ENCODE measurements at regions not wholly inside any gene's neighbourhood (a gene's known extent, or its start where the extent isn't known, plus 50 kb on each side); places are given as distances from the start of the nearest gene placed in this dataset.

DNA sequence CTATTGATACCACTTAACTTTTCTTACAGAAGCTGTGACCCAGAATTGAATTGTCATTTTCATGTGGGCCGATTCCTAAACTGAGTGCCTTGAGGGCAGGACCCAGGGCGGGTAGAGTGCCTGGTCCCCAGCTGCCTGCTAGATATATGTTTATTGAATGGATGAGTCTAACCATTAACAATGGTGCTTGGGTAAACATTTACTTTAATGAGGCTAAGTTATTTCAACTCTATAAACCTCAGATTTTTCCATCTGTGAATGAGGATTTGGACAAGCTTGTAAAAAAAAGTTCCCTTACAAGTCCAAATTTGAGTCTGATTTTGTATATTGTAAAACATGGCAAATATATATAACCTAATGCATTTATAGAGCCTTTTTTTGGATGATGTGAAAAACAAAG, 181.8 kb upstream of the ELL2 start:
- FAIRE-seq (peak; percentile 79), DNase-seq (no peak)
- H3K36me3 ChIP-seq (ENCODE audit: control insufficient read depth in 2 of 3, insufficient read depth in 3 of 3, low read length in 3 of 3), result no peaks in the 10 kb centered on the region
- H3K4me1 ChIP-seq (ENCODE audit: control insufficient read depth in 2 of 3, insufficient read depth in 2 of 3, low read depth in 1 of 3, low read length in 3 of 3), result no peaks in the 10 kb centered on the region
- H3K4me3 ChIP-seq (ENCODE audit: low read length in 3 of 3), result no peak overlapping the region
- no peaks in the 10 kb centered on the region for H3K27me3 ChIP-seq (ENCODE audit: control insufficient read depth, insufficient read depth, low read length)
- H3K27ac ChIP-seq (ENCODE audit: low read depth in 2 of 2, low read length in 2 of 2), result no peak overlapping the region
- TF ChIP-seq, protein P1, sequence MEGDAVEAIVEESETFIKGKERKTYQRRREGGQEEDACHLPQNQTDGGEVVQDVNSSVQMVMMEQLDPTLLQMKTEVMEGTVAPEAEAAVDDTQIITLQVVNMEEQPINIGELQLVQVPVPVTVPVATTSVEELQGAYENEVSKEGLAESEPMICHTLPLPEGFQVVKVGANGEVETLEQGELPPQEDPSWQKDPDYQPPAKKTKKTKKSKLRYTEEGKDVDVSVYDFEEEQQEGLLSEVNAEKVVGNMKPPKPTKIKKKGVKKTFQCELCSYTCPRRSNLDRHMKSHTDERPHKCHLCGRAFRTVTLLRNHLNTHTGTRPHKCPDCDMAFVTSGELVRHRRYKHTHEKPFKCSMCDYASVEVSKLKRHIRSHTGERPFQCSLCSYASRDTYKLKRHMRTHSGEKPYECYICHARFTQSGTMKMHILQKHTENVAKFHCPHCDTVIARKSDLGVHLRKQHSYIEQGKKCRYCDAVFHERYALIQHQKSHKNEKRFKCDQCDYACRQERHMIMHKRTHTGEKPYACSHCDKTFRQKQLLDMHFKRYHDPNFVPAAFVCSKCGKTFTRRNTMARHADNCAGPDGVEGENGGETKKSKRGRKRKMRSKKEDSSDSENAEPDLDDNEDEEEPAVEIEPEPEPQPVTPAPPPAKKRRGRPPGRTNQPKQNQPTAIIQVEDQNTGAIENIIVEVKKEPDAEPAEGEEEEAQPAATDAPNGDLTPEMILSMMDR (IDR thresholded peaks at IDR 0.05; ENCODE audit: borderline replicate concordance, extremely low read depth, insufficient read depth), result no peak
- intact Hi-C loops (cut with DNase I), result no loop called here
- H3K9me3 ChIP-seq (ENCODE audit: control insufficient read depth in 2 of 3, insufficient read depth in 1 of 3, low read length in 3 of 3), result no peaks in the 10 kb centered on the region
- no peak overlapping the region for H3K9ac ChIP-seq (ENCODE audit: low read length in 3 of 3)

DNA sequence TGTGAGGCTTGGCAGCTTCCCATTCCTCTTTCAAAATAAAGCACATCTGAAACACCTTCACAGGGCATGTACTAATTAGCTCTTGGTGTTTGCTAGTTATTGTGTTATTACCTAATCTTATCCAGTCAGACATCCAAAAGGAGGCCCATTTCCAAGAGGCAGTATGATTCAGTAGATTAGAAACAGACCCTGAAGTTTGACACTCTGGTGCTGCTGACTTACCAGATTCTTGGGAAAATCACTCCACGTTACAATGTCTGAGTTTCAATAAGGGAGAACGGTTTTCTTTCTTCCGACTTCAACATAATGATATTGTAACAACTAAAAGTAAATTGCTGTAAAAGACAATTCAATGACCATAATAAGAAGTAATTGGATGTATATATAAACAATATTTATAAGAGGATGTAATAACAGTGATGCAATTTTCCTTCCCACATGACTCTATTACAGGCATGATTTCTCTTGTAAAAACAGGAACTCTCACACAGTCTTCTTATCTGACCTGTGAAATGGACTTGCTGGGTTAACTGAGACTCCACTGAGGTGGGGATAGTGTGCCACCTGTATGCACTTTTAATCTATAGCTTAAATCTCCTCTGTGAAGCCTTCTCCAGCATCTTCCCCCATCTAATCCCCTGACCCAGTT, 181.3 kb upstream of the ELL2 start:
- Histone ChIP-seq H3K9me3 (ENCODE audit: control insufficient read depth in 2 of 3, insufficient read depth in 1 of 3, low read length in 3 of 3) (no peaks in the 10 kb centered on the region), H3K4me1 (ENCODE audit: control insufficient read depth in 2 of 3, insufficient read depth in 2 of 3, low read depth in 1 of 3, low read length in 3 of 3) (no peaks in the 10 kb centered on the region), H3K27ac (ENCODE audit: low read depth in 2 of 2, low read length in 2 of 2) (no peak overlapping the region), H3K36me3 (ENCODE audit: control insufficient read depth in 2 of 3, insufficient read depth in 3 of 3, low read length in 3 of 3) (no peaks in the 10 kb centered on the region), H3K9ac (ENCODE audit: low read length in 3 of 3) (no peak overlapping the region), H3K4me3 (ENCODE audit: low read length in 3 of 3) (no peak overlapping the region), H3K27me3 (ENCODE audit: control insufficient read depth, insufficient read depth, low read length) (no peaks in the 10 kb centered on the region)
- TF ChIP-seq, protein P1 (IDR thresholded peaks at IDR 0.05; ENCODE audit: borderline replicate concordance, extremely low read depth, insufficient read depth), result no peak
- FAIRE-seq (no peak), DNase-seq (no peak)
- intact Hi-C loops (cut with DNase I), result no loop called here

DNA sequence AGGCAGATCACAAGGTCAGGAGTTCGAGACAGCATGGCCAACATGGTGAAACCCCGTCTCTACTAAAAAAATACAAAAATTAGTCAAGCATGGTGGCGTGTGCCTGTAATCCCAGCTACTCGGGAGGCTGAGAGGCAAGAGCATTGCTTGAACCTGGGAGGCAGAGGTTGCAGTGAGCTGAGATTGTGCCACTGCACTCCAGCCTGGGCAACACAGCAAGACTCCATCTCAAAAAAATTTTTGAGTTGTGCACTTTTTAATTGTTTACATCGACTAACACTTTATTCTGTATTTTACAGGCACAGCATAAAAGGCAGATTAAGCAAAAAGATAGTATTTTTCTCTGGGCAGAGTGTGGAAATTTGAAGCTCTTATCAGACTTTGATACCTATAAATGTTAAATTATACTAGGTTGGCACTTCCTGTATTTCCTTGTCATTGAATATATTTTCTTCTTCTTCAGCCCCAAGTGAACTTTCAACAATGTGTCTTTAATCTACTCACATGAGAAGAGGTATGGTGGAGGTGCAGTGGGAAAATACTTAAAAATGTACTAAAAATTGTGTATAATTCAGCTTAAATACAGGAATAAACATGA, 180.6 kb upstream of the ELL2 start:
- FAIRE-seq, result no peak
- no peak overlapping the region for H3K27ac ChIP-seq (ENCODE audit: low read depth in 2 of 2, low read length in 2 of 2)

More for the DNA sequence above, 180.6 kb upstream of the ELL2 start:
- TF ChIP-seq, protein P1 (IDR thresholded peaks at IDR 0.05; ENCODE audit: borderline replicate concordance, extremely low read depth, insufficient read depth), result no peak
- intact Hi-C loops (cut with DNase I), result no loop called here
- H3K36me3 ChIP-seq (ENCODE audit: control insufficient read depth in 2 of 3, insufficient read depth in 3 of 3, low read length in 3 of 3), result no peaks in the 10 kb centered on the region
- H3K9ac ChIP-seq (ENCODE audit: low read length in 3 of 3), result no peak overlapping the region
- no peaks in the 10 kb centered on the region for H3K27me3 ChIP-seq (ENCODE audit: control insufficient read depth, insufficient read depth, low read length)
- no peaks in the 10 kb centered on the region for H3K9me3 ChIP-seq (ENCODE audit: control insufficient read depth in 2 of 3, insufficient read depth in 1 of 3, low read length in 3 of 3)
- DNase-seq, result no peak
- H3K4me1 ChIP-seq (ENCODE audit: control insufficient read depth in 2 of 3, insufficient read depth in 2 of 3, low read depth in 1 of 3, low read length in 3 of 3), result no peaks in the 10 kb centered on the region
- no peak overlapping the region for H3K4me3 ChIP-seq (ENCODE audit: low read length in 3 of 3)
